IMR-90 (cell line): ENCODE measurements at regions not wholly inside any gene's neighbourhood (a gene's known extent, or its start where the extent isn't known, plus 50 kb on each side); places are given as distances from the start of the nearest gene placed in this dataset.
A peak's percentile ranks its signal among the peaks of the same experiment; 100 is the strongest.

Experiments
- ATAC-seq: fragments of 200-7000 bp; cut with Tn5 transposase; 2 replicates; pipeline ENCODE4 v1.9.1; 2020; ENCODE audit warnings: low read depth, mild to moderate bottlenecking, moderate library complexity
- BruUV-seq: library from RNA; stranded (reverse); fragments of 400-500 nt; replicated peaks from 2 replicates; lab custom pipeline; 2021; lab: Mats Ljungman, UMichigan
- CTCF ChIA-PET: fragments of 300-600 bp; formaldehyde crosslinking; extraction: SDS; loops from one replicate; lab custom pipeline; 2021; ENCODE audit warnings: antibody characterized with exemption; lab: Yijun Ruan, JAX
- POLR2A ChIA-PET: fragments of 300-600 bp; sonication (Branson Sonifier 250); formaldehyde crosslinking; loops from one replicate; lab custom pipeline; 2022; ENCODE audit warnings: antibody characterized with exemption; ENCODE audit not compliant: unreplicated experiment; lab: Charles Lee
- DNase-seq: peaks from one replicate; pipeline ENCODE4 v3.0.0; 2013
- H2AFZ ChIP-seq: replicated peaks from 2 replicates; pipeline ENCODE3; 2013; ENCODE audit warnings: low read length, mild to moderate bottlenecking; ENCODE audit not compliant: poor library complexity
- H2AK5ac ChIP-seq: 2 replicates; pipeline ENCODE4 v1.6.1; 2013; ENCODE audit warnings: low read depth, low read length, inconsistent platforms
- H2AK9ac ChIP-seq: replicated peaks from 2 replicates; pipeline ENCODE3; 2013; ENCODE audit warnings: mild to moderate bottlenecking, low read depth, low read length, moderate library complexity; ENCODE audit not compliant: poor library complexity
- H2BK120ac ChIP-seq: 2 replicates; pipeline ENCODE4 v1.6.1; 2013; ENCODE audit warnings: low read depth, low read length, inconsistent platforms
- H2BK15ac ChIP-seq: 3 replicates; pipeline ENCODE4 v1.6.1; 2013; ENCODE audit warnings: low read depth, low read length, inconsistent platforms
- H2BK20ac ChIP-seq: 2 replicates; pipeline ENCODE4 v1.6.1; 2013; ENCODE audit warnings: low read depth, mild to moderate bottlenecking, inconsistent platforms, low read length, moderate library complexity
- H2BK5ac ChIP-seq: 2 replicates; pipeline ENCODE4 v1.6.1; 2013; ENCODE audit warnings: mild to moderate bottlenecking, low read depth, low read length, inconsistent platforms; ENCODE audit not compliant: poor library complexity, severe bottlenecking
- H3K14ac ChIP-seq: replicated peaks from 2 replicates; pipeline ENCODE4 v1.6.1; 2013; ENCODE audit warnings: low read depth, low read length, inconsistent platforms
- H3K18ac ChIP-seq: 2 replicates; pipeline ENCODE4 v1.6.1; 2013; ENCODE audit warnings: low read depth, low read length, control low read depth
- H3K23ac ChIP-seq: 2 replicates; pipeline ENCODE4 v1.6.1; 2013; ENCODE audit warnings: low read depth, low read length, inconsistent platforms
- H3K27ac ChIP-seq: 2 replicates; pipeline ENCODE4 v1.5.1; 2013; ENCODE audit warnings: mild to moderate bottlenecking, control low read depth, low read length; ENCODE audit not compliant: insufficient read depth
- H3K27me3 ChIP-seq: 2 replicates; pipeline ENCODE4 v1.6.1; 2013; ENCODE audit warnings: low read length; ENCODE audit not compliant: control insufficient read depth, insufficient read depth
- H3K36me3 ChIP-seq: 2 replicates; pipeline ENCODE4 v1.6.1; 2013; ENCODE audit warnings: low read length, mixed read lengths; ENCODE audit not compliant: control insufficient read depth, insufficient read depth
- H3K4ac ChIP-seq: 2 replicates; pipeline ENCODE4 v1.6.1; 2013; ENCODE audit warnings: low read depth, low read length, inconsistent platforms
- H3K4me1 ChIP-seq: 2 replicates; pipeline ENCODE4 v1.6.1; 2013; ENCODE audit warnings: low read length, mixed read lengths; ENCODE audit not compliant: control insufficient read depth, insufficient read depth
- H3K4me2 ChIP-seq: 2 replicates; pipeline ENCODE4 v1.6.1; 2013; ENCODE audit warnings: low read depth, mild to moderate bottlenecking, control low read depth, low read length, moderate library complexity
- H3K4me3 ChIP-seq: 2 replicates; pipeline ENCODE4 v1.5.1; 2013; ENCODE audit warnings: low read depth, mild to moderate bottlenecking, control low read depth, low read length, moderate library complexity; ENCODE audit not compliant: insufficient read depth
- H3K56ac ChIP-seq: 2 replicates; pipeline ENCODE4 v1.6.1; 2013; ENCODE audit warnings: low read length, inconsistent platforms; ENCODE audit not compliant: insufficient read depth; ENCODE audit errors: extremely low read depth
- H3K79me1 ChIP-seq, 2 experiments: 2 replicates each; pipeline ENCODE4 v1.6.1; 2013; ENCODE audit warnings: low read length in 2 of 2, inconsistent platforms in 1 of 2, low read depth in 1 of 2
- H3K9ac ChIP-seq: 2 replicates; pipeline ENCODE4 v1.6.1; 2013; ENCODE audit warnings: low read depth, low read length, control low read depth
- H3K9me1 ChIP-seq: 2 replicates; pipeline ENCODE4 v1.6.1; 2013; ENCODE audit warnings: low read length, inconsistent platforms; ENCODE audit not compliant: insufficient read depth
- H3K9me3 ChIP-seq: 2 replicates; pipeline ENCODE4 v1.6.1; 2013; ENCODE audit warnings: low read length; ENCODE audit not compliant: control insufficient read depth, insufficient read depth
- H4K20me1 ChIP-seq: 2 replicates; pipeline ENCODE4 v1.6.1; 2013; ENCODE audit warnings: low read length, inconsistent platforms; ENCODE audit not compliant: insufficient read depth
- H4K5ac ChIP-seq: 2 replicates; pipeline ENCODE4 v1.6.1; 2013; ENCODE audit warnings: mild to moderate bottlenecking, low read depth, low read length, control low read depth
- H4K8ac ChIP-seq, 2 experiments: 2 replicates each; pipeline ENCODE4 v1.6.1; 2013; ENCODE audit warnings: low read depth in 2 of 2, low read length in 2 of 2, control low read depth in 1 of 2, inconsistent platforms in 1 of 2
- H4K91ac ChIP-seq: 2 replicates; pipeline ENCODE4 v1.6.1; 2013; ENCODE audit warnings: low read depth, low read length, inconsistent platforms; ENCODE audit not compliant: insufficient read depth
- CHD1 ChIP-seq: IDR thresholded peaks from 2 replicates; pipeline ENCODE4 v1.6.1; 2012; ENCODE audit warnings: low read depth, low read length, improper control_type of control experiment
- MXI1 ChIP-seq: IDR thresholded peaks from 2 replicates; pipeline ENCODE4 v1.6.1; 2012; ENCODE audit warnings: low read depth, mild to moderate bottlenecking, low read length, moderate library complexity, borderline replicate concordance
- WGBS, 2 experiments: methylation state at CpG; one replicate each; pipeline versions ENCODE4 v1.1.5 to v1.1.7; 2013; ENCODE audit warnings: missing lambda C conversion rate in 2 of 2; ENCODE audit not compliant: insufficient read length in 1 of 2; ENCODE audit errors: extremely low coverage in 2 of 2; 5-methylcytosine and 5-hydroxymethylcytosine counted together
- dilution Hi-C: fragments of 300-500 bp; cut with HindIII; formaldehyde crosslinking; loops from one replicate; pipeline ENCODE4 v1.14.3; 2018; ENCODE audit warnings: low sequenced_read_pairs; ENCODE audit not compliant: unreplicated experiment
- in situ Hi-C: fragments of 300-500 bp; cut with MboI; formaldehyde crosslinking; loops from 3 replicates; pipeline ENCODE4 v1.14.3; 2019; ENCODE audit warnings: low sequenced_read_pairs, inconsistent platforms, mixed read lengths
- intact Hi-C: fragments of 100-400 bp; cut with micrococcal nuclease; formaldehyde crosslinking; loops from 2 replicates; pipeline ENCODE4 v1.10.0; 2022

DNA sequence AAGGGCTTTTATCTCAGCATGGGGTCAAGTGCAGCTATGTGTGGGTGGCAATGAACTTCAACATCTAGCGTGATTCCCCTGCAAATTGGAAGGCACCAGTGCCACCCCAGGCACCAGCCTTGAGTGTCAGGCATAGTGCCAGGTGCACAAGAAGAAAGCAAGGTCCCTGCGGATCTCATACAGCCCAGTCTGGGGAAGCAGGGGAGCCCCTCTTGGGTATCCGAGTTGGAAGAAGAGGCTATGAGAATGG is 269.0 kb downstream of the RPS24 start:
- POLR2A ChIA-PET = no interaction called here
- ATAC-seq (no peak), DNase-seq (no peak)
- Histone ChIP-seq H2AK9ac (peak overlapping the region; percentile 87), H3K14ac (peak overlapping the region; percentile 90), H3K79me1 (no peaks in the 10 kb centered on the region), H2AK5ac (peak overlapping the region; percentile 77; the same call in 1 of the 2 replicates), H2AFZ (peak overlapping the region; percentile 95), H4K91ac (peak overlapping the region; percentile 95), H4K8ac (peak overlapping the region; percentile 90 to 99), H2BK5ac (peak overlapping the region; percentile 62), H3K4me2 (peak overlapping the region; percentile 87), H3K27me3 (0 out of 2 replicates have a peak, but pooled peaks cover 2% of the 10 kb centered on the region), H3K36me3 (no peaks in the 10 kb centered on the region), H4K5ac (peak overlapping the region; percentile 74), H3K4me1 (peaks cover 3% of the 10 kb centered on the region; the same call in 1 of the 2 replicates), H3K23ac (peak overlapping the region; percentile 73; the same call in 1 of the 2 replicates), H3K27ac (peak overlapping the region; percentile 69), H2BK15ac (peak overlapping the region; percentile 95; the same call in 2 of the 3 replicates), H4K20me1 (no peaks in the 10 kb centered on the region; the same call in 1 of the 2 replicates), H3K9ac (peak overlapping the region; percentile 82), H3K9me3 (no peaks in the 10 kb centered on the region; the same call in 1 of the 2 replicates), H3K9me1 (peaks cover 10% of the 10 kb centered on the region), H2BK20ac (peak overlapping the region; percentile 17; the same call in 1 of the 2 replicates), H2BK120ac (peak overlapping the region; percentile 86), H3K4ac (peak overlapping the region; percentile 94), H3K18ac (peak overlapping the region; percentile 48), H3K56ac (peak overlapping the region; percentile 60; the same call in 1 of the 2 replicates), H3K4me3 (peak overlapping the region; percentile 62)
- 60% methylated on average over 1 of the region's 3 CpGs; no CpG with 5 or more reads in 1 of the 2 experiments for WGBS, 2 experiments
- dilution Hi-C loops (no loop called here), in situ Hi-C loops (loop anchor here (10.0 kb wide), 1 partner anchor 258 kb away; no protein-coding TSS in a partner anchor), intact Hi-C loops (loop anchor here (1.0 to 10.0 kb wide), 5 partner anchors 90 to 766 kb away; partner anchors contain the start of gene ZMIZ1)
- CTCF ChIA-PET = interaction anchor here (0.9 to 1.4 kb wide), 3 partner anchors 13 to 93 kb away, joined by 3 to 4 read pairs (median 3); no protein-coding TSS in a partner anchor
- no peak for TF ChIP-seq CHD1
- 0 out of 2 replicates have a peak, but pooled peaks have one; percentile 10 for TF ChIP-seq MXI1
- BruUV-seq = no TSS peak
